Peyer's patch (tissue), 4 donors: ENCODE measurements at regions not wholly inside any gene's neighbourhood (a gene's known extent, or its start where the extent isn't known, plus 50 kb on each side); places are given as distances from the start of the nearest gene placed in this dataset.

Source experiments
- POLR2A ChIP-seq, 2 donors: fragments of 450-650 bp; IDR thresholded peaks; one replicate each; pipeline ENCODE4 v1.5.1; 2017; ENCODE audit warnings: antibody characterized with exemption in 2 of 2, mild to moderate bottlenecking in 2 of 2, moderate library complexity in 2 of 2
- TF ChIP-seq, protein P1 (sequence below), 6 experiments: fragments of 450-650 bp in 4 of 6; fragments of 200-600 bp in 2 of 6; sonication (generic) in 1 of 6; IDR thresholded peaks; one replicate each; pipeline ENCODE4 v1.5.1; 2017 to 2019; ENCODE audit warnings: antibody characterized with exemption in 6 of 6, mild to moderate bottlenecking in 3 of 6, moderate library complexity in 1 of 6

DNA sequence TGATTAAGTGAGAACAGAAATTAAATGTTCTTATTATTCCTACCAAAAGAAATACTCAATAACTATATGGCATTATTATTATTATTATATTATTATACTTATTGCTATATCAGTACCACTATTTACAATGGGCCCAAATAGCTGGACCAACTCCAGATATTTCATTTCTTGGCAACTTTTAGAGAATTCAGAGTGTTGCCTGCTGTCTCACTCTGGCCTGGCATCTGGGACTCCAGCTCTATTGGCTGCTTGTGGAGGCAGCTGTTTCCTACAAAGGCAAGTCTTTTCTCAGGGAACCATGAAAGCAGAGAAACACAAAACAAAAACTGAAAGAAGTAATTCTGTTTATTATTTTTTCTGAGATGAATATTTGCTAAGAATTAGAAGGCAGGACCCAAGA, 105.1 kb upstream of the SORCS1 start:
- no peak for TF ChIP-seq POLR2A (IDR thresholded peaks at IDR 0.05)
- TF ChIP-seq, protein P1, sequence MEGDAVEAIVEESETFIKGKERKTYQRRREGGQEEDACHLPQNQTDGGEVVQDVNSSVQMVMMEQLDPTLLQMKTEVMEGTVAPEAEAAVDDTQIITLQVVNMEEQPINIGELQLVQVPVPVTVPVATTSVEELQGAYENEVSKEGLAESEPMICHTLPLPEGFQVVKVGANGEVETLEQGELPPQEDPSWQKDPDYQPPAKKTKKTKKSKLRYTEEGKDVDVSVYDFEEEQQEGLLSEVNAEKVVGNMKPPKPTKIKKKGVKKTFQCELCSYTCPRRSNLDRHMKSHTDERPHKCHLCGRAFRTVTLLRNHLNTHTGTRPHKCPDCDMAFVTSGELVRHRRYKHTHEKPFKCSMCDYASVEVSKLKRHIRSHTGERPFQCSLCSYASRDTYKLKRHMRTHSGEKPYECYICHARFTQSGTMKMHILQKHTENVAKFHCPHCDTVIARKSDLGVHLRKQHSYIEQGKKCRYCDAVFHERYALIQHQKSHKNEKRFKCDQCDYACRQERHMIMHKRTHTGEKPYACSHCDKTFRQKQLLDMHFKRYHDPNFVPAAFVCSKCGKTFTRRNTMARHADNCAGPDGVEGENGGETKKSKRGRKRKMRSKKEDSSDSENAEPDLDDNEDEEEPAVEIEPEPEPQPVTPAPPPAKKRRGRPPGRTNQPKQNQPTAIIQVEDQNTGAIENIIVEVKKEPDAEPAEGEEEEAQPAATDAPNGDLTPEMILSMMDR (IDR thresholded peaks at IDR 0.05): no peak
